ENCODE measurements at regions not wholly inside any gene's neighbourhood (a gene's known extent, or its start where the extent isn't known, plus 50 kb on each side); places are given as distances from the start of the nearest gene placed in this dataset.

DNA sequence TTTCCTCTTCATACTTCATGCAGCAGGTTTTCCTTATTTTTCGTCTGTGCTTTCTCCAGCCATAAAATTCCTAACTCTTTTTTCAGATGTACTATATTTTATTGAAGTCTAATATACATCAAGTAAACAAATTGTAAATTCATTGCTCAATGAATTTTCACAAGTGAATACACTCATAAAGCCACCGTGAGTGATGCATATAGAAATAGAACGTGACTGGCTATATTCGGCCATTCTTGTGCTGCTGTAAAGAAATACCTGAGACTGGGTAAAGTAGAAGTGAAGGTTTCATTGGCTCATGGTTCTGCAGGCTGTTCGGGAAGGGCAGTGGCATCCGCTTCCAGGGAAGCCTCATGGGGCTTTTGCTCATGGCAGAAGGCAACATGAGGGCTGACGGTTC lies 868.4 kb upstream of the EEF2KMT start:
- TF ChIP-seq SIN3A (IDR thresholded peaks at IDR 0.05; ENCODE audit: borderline replicate concordance, insufficient read depth, low read length) = no peak
- TF ChIP-seq POLR2AphosphoS5 (IDR thresholded peaks at IDR 0.05; ENCODE audit: low read depth, low read length) = no peak
- TF ChIP-seq FOXP2 (optimal IDR thresholded peaks at IDR 0.05; ENCODE audit: borderline replicate concordance, extremely low read depth, extremely low read length, insufficient read depth) = no peak
- TF ChIP-seq REST (IDR thresholded peaks at IDR 0.05; ENCODE audit: insufficient read depth in 1 of 2, low read depth in 2 of 2, low read length in 2 of 2) = no peak
- TF ChIP-seq TAF1 (IDR thresholded peaks at IDR 0.05; ENCODE audit: borderline replicate concordance, insufficient read depth, low read length) = no peak

DNA sequence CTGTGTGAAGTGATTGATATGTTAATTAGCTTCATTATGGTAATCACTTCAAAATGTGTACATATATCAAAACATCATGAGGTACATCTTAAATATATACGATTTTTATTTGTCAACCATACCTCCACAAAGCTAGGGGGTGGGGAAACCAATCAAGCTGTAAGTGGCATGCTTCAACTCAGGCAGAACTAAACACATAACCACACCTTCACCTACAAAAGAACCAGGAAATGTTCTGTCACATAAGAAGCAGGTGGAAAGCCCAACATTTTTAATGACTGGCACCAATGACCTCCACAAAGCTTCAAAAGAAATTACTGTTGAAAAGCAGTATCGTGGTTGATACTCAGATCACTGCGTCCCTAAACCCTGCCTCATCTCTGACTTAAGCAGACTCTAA lies 867.7 kb upstream of the EEF2KMT start:
- no peak for TF ChIP-seq TAF1 (IDR thresholded peaks at IDR 0.05; ENCODE audit: borderline replicate concordance, insufficient read depth, low read length)
- no peak for TF ChIP-seq SIN3A (IDR thresholded peaks at IDR 0.05; ENCODE audit: borderline replicate concordance, insufficient read depth, low read length)

- TF ChIP-seq REST (IDR thresholded peaks at IDR 0.05; ENCODE audit: insufficient read depth in 1 of 2, low read depth in 2 of 2, low read length in 2 of 2) = no peak
- TF ChIP-seq TAF1 (IDR thresholded peaks at IDR 0.05; ENCODE audit: borderline replicate concordance, insufficient read depth, low read length) = no peak
- no peak for TF ChIP-seq FOXP2 (optimal IDR thresholded peaks at IDR 0.05; ENCODE audit: borderline replicate concordance, extremely low read depth, extremely low read length, insufficient read depth)
- no peak for TF ChIP-seq POLR2AphosphoS5 (IDR thresholded peaks at IDR 0.05; ENCODE audit: low read depth, low read length)
- TF ChIP-seq SIN3A (IDR thresholded peaks at IDR 0.05; ENCODE audit: borderline replicate concordance, insufficient read depth, low read length) = no peak
Observed at GRCh38 chr16:5951486-5951885, 853.9 kb upstream of the EEF2KMT start.

DNA sequence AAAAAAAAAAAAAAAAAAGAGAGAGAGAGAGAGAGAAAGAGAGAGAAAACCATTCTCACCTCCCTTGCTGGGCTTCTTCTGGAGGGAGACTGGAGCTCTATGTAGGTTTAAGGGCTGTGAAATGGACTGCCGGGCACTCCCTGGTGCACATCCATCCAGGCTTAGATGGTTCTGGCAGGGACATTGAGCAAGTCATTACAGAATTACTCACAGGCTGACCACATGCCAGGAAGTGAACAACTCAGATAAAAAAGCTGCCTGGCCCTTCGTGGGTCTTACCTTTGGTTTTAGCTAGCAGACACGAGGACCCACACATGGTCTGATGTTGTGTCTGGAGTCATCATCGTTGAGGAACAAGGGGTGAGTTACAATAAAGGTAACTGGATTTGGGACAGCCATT lies 847.4 kb upstream of the EEF2KMT start:
- TF ChIP-seq SIN3A (IDR thresholded peaks at IDR 0.05; ENCODE audit: borderline replicate concordance, insufficient read depth, low read length) (no peak), TAF1 (IDR thresholded peaks at IDR 0.05; ENCODE audit: borderline replicate concordance, insufficient read depth, low read length) (no peak), REST (IDR thresholded peaks at IDR 0.05; ENCODE audit: insufficient read depth in 1 of 2, low read depth in 2 of 2, low read length in 2 of 2) (no peak), POLR2AphosphoS5 (IDR thresholded peaks at IDR 0.05; ENCODE audit: low read depth, low read length) (no peak), FOXP2 (optimal IDR thresholded peaks at IDR 0.05; ENCODE audit: borderline replicate concordance, extremely low read depth, extremely low read length, insufficient read depth) (no peak)

DNA sequence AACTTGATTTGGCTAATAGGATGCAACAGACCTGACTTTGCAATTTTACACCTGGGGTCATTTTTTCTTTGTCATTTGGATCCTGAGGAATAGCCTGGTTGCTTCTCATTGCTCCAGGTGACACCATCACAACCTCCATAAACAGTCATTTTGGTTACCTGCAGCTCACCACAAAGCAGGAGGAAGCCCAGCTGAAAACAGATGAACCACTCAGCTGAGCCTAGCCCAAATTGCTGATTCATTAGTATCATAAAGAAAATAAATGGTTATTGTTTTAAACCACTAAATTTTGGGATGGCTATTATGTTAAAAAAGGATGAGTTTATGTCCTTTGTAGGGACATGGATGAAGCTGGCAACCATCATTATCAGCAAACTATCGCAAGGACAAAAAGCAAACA lies 841.0 kb upstream of the EEF2KMT start:
- TF ChIP-seq REST (IDR thresholded peaks at IDR 0.05; ENCODE audit: insufficient read depth in 1 of 2, low read depth in 2 of 2, low read length in 2 of 2) = no peak
